GM12878 (cell line): ENCODE measurements at regions not wholly inside any gene's neighbourhood (a gene's known extent, or its start where the extent isn't known, plus 50 kb on each side); places are given as distances from the start of the nearest gene placed in this dataset.

Experiments used
- ATAC-seq: fragments of 200-7000 bp; cut with Tn5 transposase; 3 replicates; pipeline ENCODE4 v1.9.1; 2020; ENCODE audit warnings: mild to moderate bottlenecking, moderate library complexity
- BruUV-seq: library from RNA; stranded (reverse); fragments of 400-500 nt; replicated peaks from 2 replicates; lab custom pipeline; 2021; lab: Mats Ljungman, UMichigan
- CTCF ChIA-PET: fragments of 300-600 bp; sonication (Branson Sonifier 250); formaldehyde crosslinking; extraction: SDS; loops from one replicate; lab custom pipeline; 2021; ENCODE audit warnings: inconsistent platforms; lab: Yijun Ruan, JAX
- POLR2A ChIA-PET: fragments of 350-600 bp; formaldehyde crosslinking; extraction: SDS; loops from one replicate; lab custom pipeline; 2021; ENCODE audit warnings: inconsistent platforms; lab: Charles Lee
- RAD21 ChIA-PET: fragments of 300-600 bp; sonication (Branson Sonifier 250); formaldehyde crosslinking; loops from one replicate; lab custom pipeline; 2023; ENCODE audit warnings: antibody characterized with exemption; ENCODE audit not compliant: unreplicated experiment; lab: Charles Lee
- SMC1A ChIA-PET: fragments of 300-600 bp; sonication (Branson Sonifier 250); formaldehyde crosslinking; loops from one replicate; lab custom pipeline; 2023; ENCODE audit not compliant: unreplicated experiment, uncharacterized antibody; lab: Charles Lee
- DNase-seq: peaks from one replicate; pipeline ENCODE4 v3.0.0-alpha.2; 2011; ENCODE audit warnings: low read depth, low spot score
- FAIRE-seq: peaks from 3 replicates; lab custom pipeline; 2011; peaks lifted over from hg19 to GRCh38; lab: Jason Lieb, UNC
- H2AFZ ChIP-seq: 2 replicates; pipeline ENCODE4 v1.6.0; 2011; ENCODE audit warnings: low read depth, low read length, control low read depth; ENCODE audit not compliant: control insufficient read depth
- H3K27ac ChIP-seq: 2 replicates; pipeline ENCODE4 v1.5.1; 2011; ENCODE audit warnings: control low read depth; ENCODE audit not compliant: control insufficient read depth, insufficient read depth
- H3K27me3 ChIP-seq, 2 experiments: replicated peaks in 1 of 2; 2 replicates each; pipeline versions ENCODE4 v1.6.0 to v1.6.1; 2011; ENCODE audit warnings: low read length in 1 of 2; ENCODE audit not compliant: control insufficient read depth in 2 of 2, insufficient read depth in 2 of 2
- H3K36me3 ChIP-seq, 2 experiments: 2 replicates each; pipeline ENCODE4 v1.5.1; 2011; ENCODE audit warnings: low read length in 1 of 2; ENCODE audit not compliant: control insufficient read depth in 2 of 2, insufficient read depth in 2 of 2
- H3K4me1 ChIP-seq: 2 replicates; pipeline ENCODE4 v1.6.1; 2011; ENCODE audit warnings: mild to moderate bottlenecking, low read length, moderate library complexity, mixed read lengths; ENCODE audit not compliant: control insufficient read depth, insufficient read depth
- H3K4me2 ChIP-seq: 2 replicates; pipeline ENCODE4 v1.6.0; 2011; ENCODE audit warnings: control low read depth; ENCODE audit not compliant: control insufficient read depth, insufficient read depth
- H3K4me3 ChIP-seq: fragments of 200-600 bp; sonication (generic); 2 replicates; pipeline ENCODE4 v1.5.1; 2016
- H3K79me2 ChIP-seq: 2 replicates; pipeline ENCODE4 v1.6.0; 2011; ENCODE audit warnings: low read length; ENCODE audit not compliant: control insufficient read depth, insufficient read depth
- H3K9ac ChIP-seq: 2 replicates; pipeline ENCODE4 v1.8.0; 2011; ENCODE audit warnings: low read length, control low read depth, mixed read lengths; ENCODE audit not compliant: control insufficient read depth, insufficient read depth
- H3K9me3 ChIP-seq: replicated peaks from 3 replicates; pipeline ENCODE4 v1.5.1; 2011; ENCODE audit warnings: mild to moderate bottlenecking, low read length; ENCODE audit not compliant: control insufficient read depth, insufficient read depth
- H4K20me1 ChIP-seq: 2 replicates; pipeline ENCODE4 v1.6.0; 2011; ENCODE audit not compliant: control insufficient read depth, insufficient read depth
- ATF2 ChIP-seq: IDR thresholded peaks from 2 replicates; pipeline ENCODE4 v1.6.1; 2012; ENCODE audit warnings: low read length, inconsistent platforms
- IKZF1 ChIP-seq: fragments of 450-650 bp; conservative IDR thresholded peaks from 2 replicates; pipeline ENCODE4 v1.6.1; 2017; ENCODE audit warnings: antibody characterized with exemption, mild to moderate bottlenecking
- JUNB ChIP-seq: IDR thresholded peaks from 2 replicates; pipeline ENCODE4 v1.6.1; 2016; ENCODE audit warnings: antibody characterized with exemption, mild to moderate bottlenecking
- MTA2 ChIP-seq: fragments of 450-650 bp; IDR thresholded peaks from 2 replicates; pipeline ENCODE4 v1.6.1; 2016; ENCODE audit warnings: low read depth, mild to moderate bottlenecking, moderate library complexity
- PAX8 ChIP-seq: fragments of 450-650 bp; IDR thresholded peaks from 2 replicates; pipeline ENCODE4 v1.6.1; 2017; ENCODE audit warnings: mild to moderate bottlenecking, moderate library complexity
- PRDM15 ChIP-seq: fragments of 450-650 bp; formaldehyde crosslinking; IDR thresholded peaks from 2 replicates; pipeline ENCODE4 v1.4.0; 2020; ENCODE audit warnings: mild to moderate bottlenecking, moderate library complexity
- SUPT20H ChIP-seq: IDR thresholded peaks from 2 replicates; pipeline ENCODE4 v1.6.1; 2011; ENCODE audit warnings: low read depth, mild to moderate bottlenecking, low read length, moderate library complexity, borderline replicate concordance; ENCODE audit not compliant: control insufficient read depth
- ZNF207 ChIP-seq: fragments of 450-650 bp; IDR thresholded peaks from 2 replicates; pipeline ENCODE4 v1.6.1; 2014; ENCODE audit warnings: antibody characterized with exemption, mild to moderate bottlenecking, borderline replicate concordance
- WGBS: methylation state at CpG from one replicate; pipeline ENCODE4 v1.1.6; 2016; ENCODE audit warnings: low lambda C conversion rate; ENCODE audit not compliant: insufficient replicate concordance, insufficient coverage; ENCODE audit errors: missing lambda C conversion rate; 5-methylcytosine and 5-hydroxymethylcytosine counted together
- in situ Hi-C: fragments of 300-500 bp; cut with MboI; formaldehyde crosslinking; loops from 9 replicates; pipeline ENCODE4 v1.14.3; 2018; ENCODE audit warnings: mixed read lengths
- intact Hi-C: fragments of 100-400 bp; cut with micrococcal nuclease; formaldehyde crosslinking; loops from one replicate; pipeline ENCODE4 v1.14.2; 2022; ENCODE audit not compliant: unreplicated experiment

- in situ Hi-C loops (no loop called here), intact Hi-C loops (no loop called here)
- Histone ChIP-seq H3K27ac (no peak overlapping the region), H3K9me3 (no peaks in the 10 kb centered on the region), H3K36me3 (no peaks in the 10 kb centered on the region), H2AFZ (no peak overlapping the region), H3K27me3 (peaks cover 2% of the 10 kb centered on the region in 2 experiments; a peak in 2 of 4 replicates), H3K79me2 (no peaks in the 10 kb centered on the region), H3K4me1 (no peaks in the 10 kb centered on the region), H4K20me1 (no peaks in the 10 kb centered on the region), H3K4me3 (no peak overlapping the region), H3K4me2 (no peak overlapping the region), H3K9ac (no peak overlapping the region)
- FAIRE-seq (no peak), ATAC-seq (no peak), DNase-seq (no peak)
- no TSS peak for BruUV-seq
- CTCF ChIA-PET, result interaction anchor here (1.6 kb wide), 1 partner anchor 27 kb away, joined by 3 read pairs; no protein-coding TSS in a partner anchor
- RAD21 ChIA-PET, result no interaction called here
- POLR2A ChIA-PET, result no interaction called here
- no peak for TF ChIP-seq IKZF1
- SMC1A ChIA-PET, result no interaction called here
- WGBS, result 50% methylated on average over 22 of the region's 22 CpGs
These were observed 236.7 kb downstream of the RBFOX3 start for GRCh38 chr17:79374087-79374689.

GRCh38 chr17:79372470-79373238 is 238.2 kb downstream of the RBFOX3 start:
- ATAC-seq (no peak), DNase-seq (no peak)
- WGBS, result 26% methylated on average over 15 of the region's 16 CpGs
- Histone ChIP-seq H3K4me3 (no peak overlapping the region), H3K9ac (no peak overlapping the region), H3K27ac (no peak overlapping the region), H3K9me3 (no peaks in the 10 kb centered on the region), H3K27me3 (peaks cover 0 to 2% of the 10 kb centered on the region in 2 experiments; a peak in 1 of 4 replicates), H3K79me2 (no peaks in the 10 kb centered on the region)
- SMC1A ChIA-PET, result no interaction called here
- CTCF ChIA-PET, result no interaction called here
- in situ Hi-C loops, result no loop called here
- RAD21 ChIA-PET, result no interaction called here
- TF ChIP-seq PRDM15 (CRISPR knock-in tag) (no peak), MTA2 (no peak), PAX8 (no peak), SUPT20H (no peak), ATF2 (no peak), ZNF207 (no peak), JUNB (no peak)
- TF ChIP-seq, all 136 proteins: peak for 0
- no peak for FAIRE-seq
- Histone ChIP-seq H3K4me2 (no peak overlapping the region), H3K36me3 (no peaks in the 10 kb centered on the region), H4K20me1 (no peaks in the 10 kb centered on the region), H2AFZ (no peak overlapping the region), H3K4me1 (no peaks in the 10 kb centered on the region)
- POLR2A ChIA-PET, result no interaction called here
- BruUV-seq, result no TSS peak
- intact Hi-C loops, result no loop called here
